Endothelial cell of umbilical vein (primary cell): ENCODE measurements at regions not wholly inside any gene's neighbourhood (a gene's known extent, or its start where the extent isn't known, plus 50 kb on each side); places are given as distances from the start of the nearest gene placed in this dataset.

Experiments used
- BruUV-seq: library from RNA; stranded (reverse); fragments of 400-500 nt; replicated peaks from 2 replicates; lab custom pipeline; 2021; lab: Mats Ljungman, UMichigan
- CTCF ChIA-PET: fragments of 300-600, 350-600 bp; sonication (Branson Sonifier 250); formaldehyde crosslinking; loops from one replicate; lab custom pipeline; 2021; ENCODE audit warnings: antibody characterized with exemption, inconsistent platforms; lab: Charles Lee
- POLR2A ChIA-PET: fragments of 300-600, 350-600 bp; sonication (Branson Sonifier 250); formaldehyde crosslinking; loops from one replicate; lab custom pipeline; 2021; ENCODE audit warnings: antibody characterized with exemption, inconsistent platforms; lab: Charles Lee
- DNase-seq: peaks from one replicate; pipeline ENCODE4 v3.0.0-alpha.2; 2011; ENCODE audit warnings: low read depth, low spot score
- FAIRE-seq: peaks from 2 replicates; lab custom pipeline; 2011; peaks lifted over from hg19 to GRCh38; lab: Jason Lieb, UNC
- H2AFZ ChIP-seq: 2 replicates; pipeline ENCODE4 v1.6.0; 2012; ENCODE audit warnings: low read depth, low read length, control low read depth, inconsistent platforms
- H3K27ac ChIP-seq: 2 replicates; pipeline ENCODE4 v1.5.1; 2011; ENCODE audit warnings: low read depth, mild to moderate bottlenecking, control low read depth, low read length, moderate library complexity; ENCODE audit not compliant: insufficient read depth
- H3K27me3 ChIP-seq, 2 experiments: 2 replicates each; pipeline versions ENCODE4 v1.6.0 to v1.6.1; 2011; ENCODE audit warnings: low read length in 2 of 2, mixed read lengths in 1 of 2; ENCODE audit not compliant: control insufficient read depth in 2 of 2, insufficient read depth in 2 of 2
- H3K36me3 ChIP-seq, 2 experiments: 2 replicates in 1 of 2; 3 replicates in 1 of 2; pipeline ENCODE4 v1.5.1; 2011; ENCODE audit warnings: low read length in 2 of 2, mild to moderate bottlenecking in 1 of 2, moderate library complexity in 1 of 2; ENCODE audit not compliant: control insufficient read depth in 2 of 2, insufficient read depth in 2 of 2; ENCODE audit errors: extremely low read depth in 1 of 2
- H3K4me1 ChIP-seq: 3 replicates; pipeline ENCODE4 v1.5.1; 2011; ENCODE audit warnings: mild to moderate bottlenecking, low read length; ENCODE audit not compliant: control insufficient read depth, insufficient read depth; ENCODE audit errors: extremely low read depth
- H3K4me2 ChIP-seq: 2 replicates; pipeline ENCODE4 v1.6.1; 2011; ENCODE audit warnings: low read length, control low read depth, mixed read lengths; ENCODE audit not compliant: insufficient read depth
- H3K4me3 ChIP-seq, 3 experiments: fragments of 200-600 bp in 1 of 3; sonication (generic), shearing (Covaris generic) in 1 of 3; replicated peaks in 1 of 3; 2 replicates each; pipeline ENCODE4 v1.5.1; 2011 to 2016; ENCODE audit warnings: control low read depth in 3 of 3, low read length in 3 of 3, mild to moderate bottlenecking in 2 of 3, inconsistent platforms in 1 of 3, low read depth in 1 of 3, moderate library complexity in 1 of 3; ENCODE audit not compliant: insufficient read depth in 1 of 3
- H3K79me2 ChIP-seq: 2 replicates; pipeline ENCODE4 v1.6.0; 2012; ENCODE audit warnings: low read length, inconsistent platforms; ENCODE audit not compliant: control insufficient read depth, insufficient read depth
- H3K9ac ChIP-seq: replicated peaks from 2 replicates; pipeline ENCODE3; 2011; ENCODE audit warnings: low read length, control low read depth; ENCODE audit not compliant: insufficient read depth; ENCODE audit errors: extremely low read depth
- H3K9me1 ChIP-seq: replicated peaks from 3 replicates; pipeline ENCODE4 v1.6.0; 2011; ENCODE audit warnings: mild to moderate bottlenecking, low read length; ENCODE audit not compliant: control insufficient read depth, insufficient read depth; ENCODE audit errors: extremely low read depth
- H3K9me3 ChIP-seq: replicated peaks from 2 replicates; pipeline ENCODE4 v1.5.1; 2012; ENCODE audit warnings: low read length, inconsistent platforms; ENCODE audit not compliant: control insufficient read depth, insufficient read depth
- H4K20me1 ChIP-seq: replicated peaks from 2 replicates; pipeline ENCODE3; 2011; ENCODE audit warnings: mild to moderate bottlenecking, low read length; ENCODE audit not compliant: control insufficient read depth, insufficient read depth; ENCODE audit errors: extremely low read depth
- EZH2 ChIP-seq: IDR thresholded peaks from 2 replicates; pipeline ENCODE4 v1.6.1; 2012; ENCODE audit warnings: borderline replicate concordance, low read depth, mild to moderate bottlenecking, moderate library complexity, low read length, inconsistent platforms; ENCODE audit not compliant: severe bottlenecking
- FOS ChIP-seq: IDR thresholded peaks from 2 replicates; pipeline ENCODE4 v1.6.1; 2011; ENCODE audit warnings: mild to moderate bottlenecking, low read length, moderate library complexity, borderline replicate concordance; ENCODE audit not compliant: insufficient read depth
- GATA2 ChIP-seq: IDR thresholded peaks from 2 replicates; pipeline ENCODE4 v1.7.0; 2011; ENCODE audit warnings: low read depth, mild to moderate bottlenecking, moderate library complexity, mixed read lengths, low read length; ENCODE audit not compliant: insufficient read length, insufficient read depth
- JUN ChIP-seq: IDR thresholded peaks from 2 replicates; pipeline ENCODE4 v1.6.1; 2011; ENCODE audit warnings: borderline replicate concordance, low read depth; ENCODE audit not compliant: insufficient read length, insufficient read depth
- MYC ChIP-seq: IDR thresholded peaks from one replicate; pipeline ENCODE4 v1.6.1; 2011; ENCODE audit warnings: mild to moderate bottlenecking, low read depth, low read length
- POLR2A ChIP-seq: IDR thresholded peaks from 2 replicates; pipeline ENCODE4 v1.6.1; 2012; ENCODE audit warnings: low read depth, mild to moderate bottlenecking, control low read depth, low read length
- POLR2AphosphoS5 ChIP-seq: IDR thresholded peaks from 2 replicates; pipeline ENCODE4 v1.6.1; 2012; ENCODE audit warnings: low read depth, mild to moderate bottlenecking, control low read depth, low read length, moderate library complexity; ENCODE audit not compliant: insufficient read depth
- dilution Hi-C: fragments of 300-500 bp; cut with MboI; formaldehyde crosslinking; loops from one replicate; pipeline ENCODE4 v1.15.0; 2019; ENCODE audit warnings: low sequenced_read_pairs; ENCODE audit not compliant: extremely low pct_ligation_motif_present
- intact Hi-C: fragments of 100-400 bp; cut with micrococcal nuclease; formaldehyde crosslinking; loops from one replicate; pipeline ENCODE4 v1.10.0; 2022
- TF ChIP-seq, protein P1 (sequence below): IDR thresholded peaks from 2 replicates; pipeline ENCODE4 v1.6.1; 2011; ENCODE audit not compliant: insufficient read depth, insufficient read length
- TF ChIP-seq, protein P2 (sequence below), 2 donors: IDR thresholded peaks; 1 replicate in 1 of 2; 2 replicates in 1 of 2; pipeline ENCODE4 v1.5.1; 2011; ENCODE audit warnings: low read length in 2 of 2, mild to moderate bottlenecking in 2 of 2, moderate library complexity in 2 of 2, control low read depth in 1 of 2, inconsistent platforms in 1 of 2, low read depth in 1 of 2; ENCODE audit not compliant: insufficient read depth in 1 of 2; ENCODE audit errors: extremely low read depth in 1 of 2

DNA sequence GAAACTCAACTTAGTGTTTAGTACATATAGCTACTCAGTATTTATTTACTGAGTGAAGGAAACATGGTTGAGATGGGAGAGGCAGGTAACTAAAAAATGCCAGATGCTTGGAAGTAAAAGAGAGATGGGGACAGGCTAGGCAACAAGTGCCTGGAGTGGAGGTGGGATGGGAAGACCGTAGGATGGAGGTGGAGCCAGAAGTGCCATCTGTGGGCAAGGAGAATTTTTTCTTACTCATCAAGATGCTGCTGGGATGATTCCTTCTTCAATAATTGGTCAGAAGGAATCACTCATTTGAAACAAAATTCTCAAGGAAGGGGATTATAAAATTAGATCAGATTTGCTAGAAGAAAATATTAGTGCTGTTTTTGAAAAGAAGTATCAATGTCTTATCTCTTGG is 72.9 kb downstream of the IFI44 start:
- no peaks in the 10 kb centered on the region for H3K9me1 ChIP-seq
- H4K20me1 ChIP-seq = no peaks in the 10 kb centered on the region
- BruUV-seq = no TSS peak
- H3K4me3 ChIP-seq = no peak overlapping the region
- dilution Hi-C loops = no loop called here
- TF ChIP-seq GATA2 = no peak
- no peak for TF ChIP-seq POLR2AphosphoS5
- TF ChIP-seq FOS = no peak
- no peak for TF ChIP-seq JUN
- TF ChIP-seq, protein P1, sequence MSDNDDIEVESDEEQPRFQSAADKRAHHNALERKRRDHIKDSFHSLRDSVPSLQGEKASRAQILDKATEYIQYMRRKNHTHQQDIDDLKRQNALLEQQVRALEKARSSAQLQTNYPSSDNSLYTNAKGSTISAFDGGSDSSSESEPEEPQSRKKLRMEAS = no peak
- TF ChIP-seq, protein P2, sequence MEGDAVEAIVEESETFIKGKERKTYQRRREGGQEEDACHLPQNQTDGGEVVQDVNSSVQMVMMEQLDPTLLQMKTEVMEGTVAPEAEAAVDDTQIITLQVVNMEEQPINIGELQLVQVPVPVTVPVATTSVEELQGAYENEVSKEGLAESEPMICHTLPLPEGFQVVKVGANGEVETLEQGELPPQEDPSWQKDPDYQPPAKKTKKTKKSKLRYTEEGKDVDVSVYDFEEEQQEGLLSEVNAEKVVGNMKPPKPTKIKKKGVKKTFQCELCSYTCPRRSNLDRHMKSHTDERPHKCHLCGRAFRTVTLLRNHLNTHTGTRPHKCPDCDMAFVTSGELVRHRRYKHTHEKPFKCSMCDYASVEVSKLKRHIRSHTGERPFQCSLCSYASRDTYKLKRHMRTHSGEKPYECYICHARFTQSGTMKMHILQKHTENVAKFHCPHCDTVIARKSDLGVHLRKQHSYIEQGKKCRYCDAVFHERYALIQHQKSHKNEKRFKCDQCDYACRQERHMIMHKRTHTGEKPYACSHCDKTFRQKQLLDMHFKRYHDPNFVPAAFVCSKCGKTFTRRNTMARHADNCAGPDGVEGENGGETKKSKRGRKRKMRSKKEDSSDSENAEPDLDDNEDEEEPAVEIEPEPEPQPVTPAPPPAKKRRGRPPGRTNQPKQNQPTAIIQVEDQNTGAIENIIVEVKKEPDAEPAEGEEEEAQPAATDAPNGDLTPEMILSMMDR (IDR thresholded peaks at IDR 0.05; ENCODE audit: extremely low read depth in 1 of 2, insufficient read depth in 1 of 2, low read depth in 1 of 2, low read length in 2 of 2) = no peak
- TF ChIP-seq EZH2 = no peak
- no peak for TF ChIP-seq MYC
- TF ChIP-seq POLR2A = no peak
- peak; percentile 26 for FAIRE-seq
- no peak overlapping the region for H3K9ac ChIP-seq
- no peaks in the 10 kb centered on the region for H3K36me3 ChIP-seq
- POLR2A ChIA-PET = no interaction called here
- no peak overlapping the region for H3K27ac ChIP-seq
- no peaks in the 10 kb centered on the region for H3K79me2 ChIP-seq
- no peaks in the 10 kb centered on the region for H3K27me3 ChIP-seq
- H3K4me1 ChIP-seq = no peaks in the 10 kb centered on the region
- H3K4me2 ChIP-seq = no peak overlapping the region
- no peaks in the 10 kb centered on the region for H3K9me3 ChIP-seq
- intact Hi-C loops = no loop called here
- H2AFZ ChIP-seq = no peak overlapping the region
- DNase-seq = no peak
- CTCF ChIA-PET = no interaction called here
